ENCODE measurements at regions not wholly inside any gene's neighbourhood (a gene's known extent, or its start where the extent isn't known, plus 50 kb on each side); places are given as distances from the start of the nearest gene placed in this dataset.

GRCh38 chr20:48354903-48355302 is 472.9 kb downstream of the PREX1 start:
- no peak overlapping the region for H2BK12ac ChIP-seq (ENCODE audit: low read length in 2 of 2)
- WGBS: 67% methylated on average over 1 of the region's 1 CpG
- H3K4ac ChIP-seq (ENCODE audit: low read depth in 1 of 2, low read length in 2 of 2): no peak overlapping the region
- H3K79me1 ChIP-seq (replicated peaks; ENCODE audit: low read length, poor library complexity, severe bottlenecking): no peaks in the 10 kb centered on the region
- H3K36me3 ChIP-seq (ENCODE audit: control insufficient read depth in 1 of 2, insufficient read depth in 2 of 2, low read depth in 1 of 2, low read length in 2 of 2): no peaks in the 10 kb centered on the region
- no peak overlapping the region for H3K14ac ChIP-seq (ENCODE audit: low read length in 2 of 2)
- H2AFZ ChIP-seq (ENCODE audit: low read depth, low read length): no peak overlapping the region
- no peaks in the 10 kb centered on the region for H3K4me1 ChIP-seq (ENCODE audit: control insufficient read depth, insufficient read depth, low read depth, low read length)
- no peak overlapping the region for H2AK5ac ChIP-seq (ENCODE audit: low read length, severe bottlenecking)
- H3K23ac ChIP-seq (ENCODE audit: low read length in 2 of 2): no peak overlapping the region
- no peak overlapping the region for H4K91ac ChIP-seq (ENCODE audit: low read length)
- no peak for DNase-seq
- H3K18ac ChIP-seq (ENCODE audit: low read depth in 1 of 2, low read length in 2 of 2): no peak overlapping the region
- H3K4me2 ChIP-seq (ENCODE audit: low read length, poor library complexity, severe bottlenecking): no peak overlapping the region
- H3K27me3 ChIP-seq (ENCODE audit: control insufficient read depth in 1 of 2, insufficient read depth in 1 of 2, low read length in 2 of 2): peaks cover 11 to 64% of the 10 kb centered on the region in 2 experiments
- H2BK120ac ChIP-seq (ENCODE audit: low read depth, low read length): no peak overlapping the region
- no peak overlapping the region for H2BK15ac ChIP-seq (ENCODE audit: low read depth, poor library complexity, severe bottlenecking)
- no peak overlapping the region for H3K9ac ChIP-seq (ENCODE audit: low read length)
- no peak overlapping the region for H3K27ac ChIP-seq (ENCODE audit: low read length, poor library complexity, severe bottlenecking)
- H3K4me3 ChIP-seq (ENCODE audit: insufficient read depth in 1 of 2, low read depth in 1 of 2, low read length in 2 of 2): no peak overlapping the region
- no peak overlapping the region for H4K8ac ChIP-seq (ENCODE audit: low read length)
- peaks cover 10% of the 10 kb centered on the region for H3K9me3 ChIP-seq (ENCODE audit: control insufficient read depth, low read length)
- no peak overlapping the region for H2BK5ac ChIP-seq (ENCODE audit: low read depth, low read length, poor library complexity, severe bottlenecking)

- no peak overlapping the region for H2BK15ac ChIP-seq (ENCODE audit: low read depth, poor library complexity, severe bottlenecking)
- H3K27ac ChIP-seq (ENCODE audit: low read length, poor library complexity, severe bottlenecking): no peak overlapping the region
- H3K79me1 ChIP-seq (replicated peaks; ENCODE audit: low read length, poor library complexity, severe bottlenecking): no peaks in the 10 kb centered on the region
- H3K23ac ChIP-seq (ENCODE audit: low read length in 2 of 2): no peak overlapping the region
- no peaks in the 10 kb centered on the region for H3K4me1 ChIP-seq (ENCODE audit: control insufficient read depth, insufficient read depth, low read depth, low read length)
- no CpG with 5 or more reads among the region's 2 CpGs for WGBS
- H3K9ac ChIP-seq (ENCODE audit: low read length): no peak overlapping the region
- DNase-seq: no peak
- no peak overlapping the region for H3K4me2 ChIP-seq (ENCODE audit: low read length, poor library complexity, severe bottlenecking)
- H3K36me3 ChIP-seq (ENCODE audit: control insufficient read depth in 1 of 2, insufficient read depth in 2 of 2, low read depth in 1 of 2, low read length in 2 of 2): no peaks in the 10 kb centered on the region
- H2BK120ac ChIP-seq (ENCODE audit: low read depth, low read length): no peak overlapping the region
- no peak overlapping the region for H3K4me3 ChIP-seq (ENCODE audit: insufficient read depth in 1 of 2, low read depth in 1 of 2, low read length in 2 of 2)
- H2AFZ ChIP-seq (ENCODE audit: low read depth, low read length): no peak overlapping the region
- no peak overlapping the region for H3K14ac ChIP-seq (ENCODE audit: low read length in 2 of 2)
- no peak overlapping the region for H2AK5ac ChIP-seq (ENCODE audit: low read length, severe bottlenecking)
- H3K4ac ChIP-seq (ENCODE audit: low read depth in 1 of 2, low read length in 2 of 2): no peak overlapping the region
- no peak overlapping the region for H2BK12ac ChIP-seq (ENCODE audit: low read length in 2 of 2)
- H4K8ac ChIP-seq (ENCODE audit: low read length): no peak overlapping the region
- peaks cover 10% of the 10 kb centered on the region for H3K9me3 ChIP-seq (ENCODE audit: control insufficient read depth, low read length)
- no peak overlapping the region for H2BK5ac ChIP-seq (ENCODE audit: low read depth, low read length, poor library complexity, severe bottlenecking)
- H4K91ac ChIP-seq (ENCODE audit: low read length): no peak overlapping the region
- no peak overlapping the region for H3K18ac ChIP-seq (ENCODE audit: low read depth in 1 of 2, low read length in 2 of 2)
- peaks cover 14 to 67% of the 10 kb centered on the region in 2 experiments for H3K27me3 ChIP-seq (ENCODE audit: control insufficient read depth in 1 of 2, insufficient read depth in 1 of 2, low read length in 2 of 2)
These were observed 473.4 kb downstream of the PREX1 start for GRCh38 chr20:48354320-48354876.

- Histone ChIP-seq H3K23ac (ENCODE audit: low read length in 2 of 2) (no peak overlapping the region), H2BK12ac (ENCODE audit: low read length in 2 of 2) (no peak overlapping the region), H3K4me2 (ENCODE audit: low read length, poor library complexity, severe bottlenecking) (no peak overlapping the region), H3K79me1 (replicated peaks; ENCODE audit: low read length, poor library complexity, severe bottlenecking) (no peaks in the 10 kb centered on the region), H2AFZ (ENCODE audit: low read depth, low read length) (no peak overlapping the region), H4K91ac (ENCODE audit: low read length) (no peak overlapping the region), H3K36me3 (ENCODE audit: control insufficient read depth in 1 of 2, insufficient read depth in 2 of 2, low read depth in 1 of 2, low read length in 2 of 2) (no peaks in the 10 kb centered on the region), H3K9me3 (ENCODE audit: control insufficient read depth, low read length) (peaks cover 10% of the 10 kb centered on the region), H3K27ac (ENCODE audit: low read length, poor library complexity, severe bottlenecking) (no peak overlapping the region), H3K4me1 (ENCODE audit: control insufficient read depth, insufficient read depth, low read depth, low read length) (no peaks in the 10 kb centered on the region), H2BK5ac (ENCODE audit: low read depth, low read length, poor library complexity, severe bottlenecking) (no peak overlapping the region), H3K9ac (ENCODE audit: low read length) (no peak overlapping the region), H3K18ac (ENCODE audit: low read depth in 1 of 2, low read length in 2 of 2) (no peak overlapping the region), H2BK15ac (ENCODE audit: low read depth, poor library complexity, severe bottlenecking) (no peak overlapping the region), H3K4me3 (ENCODE audit: insufficient read depth in 1 of 2, low read depth in 1 of 2, low read length in 2 of 2) (no peak overlapping the region), H3K4ac (ENCODE audit: low read depth in 1 of 2, low read length in 2 of 2) (no peak overlapping the region), H3K27me3 (ENCODE audit: control insufficient read depth in 1 of 2, insufficient read depth in 1 of 2, low read length in 2 of 2) (peaks cover 19 to 70% of the 10 kb centered on the region in 2 experiments), H2BK120ac (ENCODE audit: low read depth, low read length) (no peak overlapping the region), H4K8ac (ENCODE audit: low read length) (no peak overlapping the region), H2AK5ac (ENCODE audit: low read length, severe bottlenecking) (no peak overlapping the region), H3K14ac (ENCODE audit: low read length in 2 of 2) (no peak overlapping the region)
- WGBS: 91% methylated on average over 3 of the region's 3 CpGs
- DNase-seq: no peak
These were observed 475.2 kb downstream of the PREX1 start for GRCh38 chr20:48352628-48353027.

GRCh38 chr20:48352042-48352441 is 475.8 kb downstream of the PREX1 start:
- Histone ChIP-seq H3K27me3 (ENCODE audit: control insufficient read depth in 1 of 2, insufficient read depth in 1 of 2, low read length in 2 of 2) (peaks cover 17 to 69% of the 10 kb centered on the region in 2 experiments), H3K36me3 (ENCODE audit: control insufficient read depth in 1 of 2, insufficient read depth in 2 of 2, low read depth in 1 of 2, low read length in 2 of 2) (no peaks in the 10 kb centered on the region), H2BK120ac (ENCODE audit: low read depth, low read length) (no peak overlapping the region)

More at GRCh38 chr20:48352042-48352441, 475.8 kb downstream of the PREX1 start:
- no peaks in the 10 kb centered on the region for H3K79me1 ChIP-seq (replicated peaks; ENCODE audit: low read length, poor library complexity, severe bottlenecking)
- H3K23ac ChIP-seq (ENCODE audit: low read length in 2 of 2): no peak overlapping the region
- H3K4me2 ChIP-seq (ENCODE audit: low read length, poor library complexity, severe bottlenecking): no peak overlapping the region
- no peak overlapping the region for H2BK12ac ChIP-seq (ENCODE audit: low read length in 2 of 2)
- H3K14ac ChIP-seq (ENCODE audit: low read length in 2 of 2): no peak overlapping the region
- H2BK5ac ChIP-seq (ENCODE audit: low read depth, low read length, poor library complexity, severe bottlenecking): no peak overlapping the region
- H3K4me1 ChIP-seq (ENCODE audit: control insufficient read depth, insufficient read depth, low read depth, low read length): no peaks in the 10 kb centered on the region
- WGBS: 73% methylated on average over 1 of the region's 2 CpGs
- H3K9ac ChIP-seq (ENCODE audit: low read length): no peak overlapping the region
- H3K4ac ChIP-seq (ENCODE audit: low read depth in 1 of 2, low read length in 2 of 2): no peak overlapping the region
- no peak overlapping the region for H2BK15ac ChIP-seq (ENCODE audit: low read depth, poor library complexity, severe bottlenecking)
- H4K8ac ChIP-seq (ENCODE audit: low read length): no peak overlapping the region
- H4K91ac ChIP-seq (ENCODE audit: low read length): no peak overlapping the region
- H3K27ac ChIP-seq (ENCODE audit: low read length, poor library complexity, severe bottlenecking): no peak overlapping the region
- H3K9me3 ChIP-seq (ENCODE audit: control insufficient read depth, low read length): peaks cover 10% of the 10 kb centered on the region
- no peak for DNase-seq
- H2AFZ ChIP-seq (ENCODE audit: low read depth, low read length): no peak overlapping the region
- no peak overlapping the region for H2AK5ac ChIP-seq (ENCODE audit: low read length, severe bottlenecking)
- H3K18ac ChIP-seq (ENCODE audit: low read depth in 1 of 2, low read length in 2 of 2): no peak overlapping the region
- H3K4me3 ChIP-seq (ENCODE audit: insufficient read depth in 1 of 2, low read depth in 1 of 2, low read length in 2 of 2): no peak overlapping the region
